Epithelial cell of proximal tubule (primary cell): ENCODE measurements at regions not wholly inside any gene's neighbourhood (a gene's known extent, or its start where the extent isn't known, plus 50 kb on each side); places are given as distances from the start of the nearest gene placed in this dataset.
A peak's percentile ranks its signal among the peaks of the same experiment; 100 is the strongest.

ENCODE experiments used
- DNase-seq: peaks from one replicate; pipeline ENCODE4 v3.0.0-alpha.2; 2011; ENCODE audit warnings: low read depth
- H3K4me3 ChIP-seq: 2 replicates; pipeline ENCODE4 v1.5.1; 2011; ENCODE audit warnings: low read depth, mild to moderate bottlenecking, low read length
- CTCF ChIP-seq: conservative IDR thresholded peaks from 2 replicates; pipeline ENCODE4 v1.5.1; 2012; ENCODE audit warnings: low read depth, mild to moderate bottlenecking, low read length

DNA sequence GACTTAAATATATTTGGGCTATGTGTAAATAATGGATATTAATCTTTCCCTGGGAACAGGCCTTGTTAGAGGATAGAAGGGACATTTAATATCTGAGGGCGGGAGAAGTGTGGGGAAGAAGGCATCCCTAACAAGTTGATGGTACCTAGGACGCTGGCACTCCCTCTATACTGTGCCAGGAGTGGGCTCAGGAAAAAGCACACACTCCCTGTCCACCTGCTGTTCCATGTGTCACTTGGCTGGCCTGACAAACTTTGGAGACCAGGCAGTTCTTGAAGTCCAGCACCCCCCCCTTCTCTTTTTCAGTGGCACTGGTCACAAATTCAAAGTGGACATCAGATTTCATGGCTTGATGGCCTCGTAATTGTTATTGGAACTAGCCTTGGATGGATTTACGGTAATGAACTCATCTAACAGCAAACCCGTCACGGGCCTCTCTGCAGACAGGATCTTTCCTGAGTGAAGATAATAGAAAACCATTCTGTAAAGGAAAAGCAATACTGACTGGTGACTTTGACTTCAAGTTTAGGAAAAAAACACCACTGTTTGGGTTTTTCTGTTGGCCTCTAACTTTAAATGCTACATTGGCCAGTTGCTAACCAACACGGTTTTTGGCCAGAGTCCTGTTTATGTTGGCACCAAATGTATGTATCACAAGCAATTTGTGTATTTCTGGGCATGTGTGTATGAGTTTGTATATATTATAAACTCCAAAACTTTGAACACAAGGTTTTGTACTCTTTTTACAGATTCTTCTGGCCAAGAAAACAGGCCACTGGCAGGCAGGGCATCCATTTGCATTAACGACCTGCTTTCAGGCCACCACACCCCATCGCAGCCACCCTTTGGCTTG lies 552.6 kb downstream of the CCDC171 start:
- H3K4me3 ChIP-seq = no peak overlapping the region
- no peak for TF ChIP-seq CTCF
- DNase-seq = no peak

- TF ChIP-seq CTCF = no peak
- H3K4me3 ChIP-seq = no peak overlapping the region
- no peak for DNase-seq
These were observed 553.3 kb downstream of the CCDC171 start for GRCh38 chr9:16106021-16106571.

GRCh38 chr9:16112116-16112515 lies 559.3 kb downstream of the CCDC171 start:
- TF ChIP-seq CTCF = no peak
- H3K4me3 ChIP-seq = no peak overlapping the region
- DNase-seq = no peak

- H3K4me3 ChIP-seq = no peak overlapping the region
- no peak for DNase-seq
- TF ChIP-seq CTCF = no peak
These were observed 563.2 kb downstream of the CCDC171 start for GRCh38 chr9:16115994-16116393.

GRCh38 chr9:16118043-16118442 lies 565.2 kb downstream of the CCDC171 start:
- no peak for TF ChIP-seq CTCF
- no peak overlapping the region for H3K4me3 ChIP-seq
- DNase-seq = no peak

DNA sequence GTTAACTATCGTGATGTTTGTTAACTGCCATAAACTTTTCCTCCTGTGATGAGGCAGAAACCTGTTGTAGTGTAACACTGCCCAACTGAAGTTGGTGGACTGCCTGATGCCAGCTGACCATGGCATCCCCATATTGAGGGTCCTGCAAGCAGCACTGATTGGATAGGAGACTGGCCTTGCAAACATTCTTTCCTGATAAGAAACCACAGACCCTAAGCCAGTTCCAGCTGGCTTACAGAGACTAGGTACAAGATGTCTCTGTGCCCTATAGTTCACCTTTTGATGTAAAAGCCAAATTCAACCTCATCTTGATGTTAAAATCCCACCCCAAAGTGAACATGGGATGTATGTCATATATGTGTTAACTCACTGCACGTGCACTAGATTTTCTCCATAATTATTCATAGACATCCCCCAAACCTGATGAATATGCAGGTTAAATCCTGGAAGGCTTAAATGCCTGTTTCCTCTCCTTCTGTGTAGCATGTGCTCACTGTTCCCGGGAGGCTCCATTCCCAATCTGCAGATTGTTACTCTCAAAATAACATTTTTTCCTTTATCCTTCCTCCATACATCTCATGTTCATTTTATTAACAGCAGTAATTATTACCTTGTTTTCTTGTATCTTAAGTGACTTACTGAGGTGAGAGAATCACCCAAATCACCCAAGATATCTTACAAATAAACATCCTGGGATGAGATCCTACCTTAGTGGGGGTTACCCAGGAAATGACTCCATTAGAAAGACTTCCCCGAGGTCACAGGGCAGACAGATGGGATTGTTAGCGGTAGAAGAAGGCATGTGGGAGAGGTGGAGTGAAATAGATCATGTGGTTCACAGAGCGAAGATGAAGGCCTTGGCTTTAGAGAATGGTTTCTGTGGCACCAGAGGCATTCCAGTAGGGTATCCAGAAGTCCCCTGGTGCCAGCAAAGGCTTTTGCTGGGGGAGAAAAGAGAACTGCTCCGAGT lies 566.7 kb downstream of the CCDC171 start:
- peak; percentile 53 for DNase-seq
- H3K4me3 ChIP-seq = no peak overlapping the region
- TF ChIP-seq CTCF = no peak
